Endodermal cell (in vitro differentiated cells): ENCODE measurements at regions not wholly inside any gene's neighbourhood (a gene's known extent, or its start where the extent isn't known, plus 50 kb on each side); places are given as distances from the start of the nearest gene placed in this dataset.

Source experiments
- DNase-seq: peaks from one replicate; pipeline ENCODE4 v3.0.0-alpha.2; 2017
- H3K27ac ChIP-seq: 2 replicates; pipeline ENCODE4 v1.5.1; 2013; ENCODE audit warnings: mild to moderate bottlenecking, low read depth, low read length, moderate library complexity
- H3K27me3 ChIP-seq: 2 replicates; pipeline ENCODE4 v1.6.1; 2013; ENCODE audit warnings: mild to moderate bottlenecking, low read length, moderate library complexity; ENCODE audit not compliant: insufficient read depth, control insufficient read depth, poor library complexity, severe bottlenecking
- H3K36me3 ChIP-seq: 2 replicates; pipeline ENCODE4 v1.7.0; 2013; ENCODE audit warnings: mild to moderate bottlenecking, low read length, moderate library complexity; ENCODE audit not compliant: control insufficient read depth, insufficient read depth
- H3K4me1 ChIP-seq: one replicate; pipeline ENCODE4 v1.7.0; 2013; ENCODE audit warnings: low read length; ENCODE audit not compliant: control insufficient read depth, insufficient read depth
- H3K4me3 ChIP-seq: 2 replicates; pipeline ENCODE4 v1.5.1; 2013; ENCODE audit warnings: mild to moderate bottlenecking, low read length, moderate library complexity
- H3K9ac ChIP-seq: 2 replicates; pipeline ENCODE4 v1.6.1; 2013; ENCODE audit warnings: mild to moderate bottlenecking, low read length, moderate library complexity; ENCODE audit not compliant: poor library complexity, severe bottlenecking; ENCODE audit errors: extremely low read depth
- H3K9me3 ChIP-seq: 2 replicates; pipeline ENCODE4 v1.6.1; 2013; ENCODE audit warnings: mild to moderate bottlenecking, low read length, moderate library complexity; ENCODE audit not compliant: control insufficient read depth
- H3K27ac Mint-ChIP-seq: 2 replicates; pipeline ENCODE4 v1.8.0; 2020; ENCODE audit warnings: mixed read lengths
- H3K27me3 Mint-ChIP-seq: 2 replicates; pipeline ENCODE4 v1.8.0; 2021; ENCODE audit warnings: mild to moderate bottlenecking, mixed read lengths; ENCODE audit not compliant: insufficient read depth
- H3K36me3 Mint-ChIP-seq: 2 replicates; pipeline ENCODE4 v1.8.0; 2020; ENCODE audit warnings: low read depth, mixed read lengths
- H3K4me1 Mint-ChIP-seq: 2 replicates; pipeline ENCODE4 v1.8.0; 2020; ENCODE audit warnings: mixed read lengths
- H3K4me3 Mint-ChIP-seq: 2 replicates; pipeline ENCODE4 v1.8.0; 2020; ENCODE audit warnings: mild to moderate bottlenecking, moderate library complexity, mixed read lengths
- H3K9me3 Mint-ChIP-seq: 2 replicates; pipeline ENCODE4 v1.8.0; 2020; ENCODE audit warnings: mild to moderate bottlenecking, mixed read lengths
- WGBS, 2 experiments: methylation state at CpG; one replicate each; pipeline versions ENCODE4 v1.1.5 to v1.1.7; 2013; ENCODE audit warnings: missing lambda C conversion rate in 2 of 2, mixed read lengths in 1 of 2; ENCODE audit not compliant: insufficient coverage in 1 of 2, insufficient read length in 1 of 2; 5-methylcytosine and 5-hydroxymethylcytosine counted together
- TF ChIP-seq, protein P1 (sequence below): fragments of 200-600 bp; sonication (generic); conservative IDR thresholded peaks from 2 replicates; pipeline ENCODE4 v1.5.0; 2021; ENCODE audit warnings: antibody characterized with exemption, mild to moderate bottlenecking

DNA sequence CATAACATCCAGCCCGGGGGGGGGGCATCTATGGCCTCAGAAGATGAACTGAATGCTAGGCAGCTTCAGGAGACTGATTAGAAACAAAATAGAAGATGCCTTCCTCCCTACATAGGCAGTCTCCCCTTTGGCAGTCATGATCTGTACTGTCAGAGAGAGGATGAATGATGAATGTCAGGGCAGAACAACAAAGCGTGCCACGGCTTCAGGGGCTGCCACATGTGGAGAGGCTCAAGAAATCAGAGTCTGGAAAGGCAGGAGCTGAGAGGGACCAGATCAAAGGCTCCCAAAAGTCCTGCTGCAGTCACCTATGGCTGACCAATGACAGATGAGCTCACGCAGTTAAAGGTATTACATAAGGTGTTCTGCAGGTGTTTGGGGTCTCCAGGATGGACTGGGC, 180.4 kb downstream of the UACA start:
- Mint-ChIP-seq H3K4me3 (no peak overlapping the region), H3K9me3 (peaks cover 12% of the 10 kb centered on the region), H3K27me3 (peaks cover 28% of the 10 kb centered on the region), H3K27ac (no peak overlapping the region), H3K4me1 (peaks cover 1% of the 10 kb centered on the region), H3K36me3 (no peaks in the 10 kb centered on the region)
- H3K9ac ChIP-seq, result no peak overlapping the region
- TF ChIP-seq, protein P1, sequence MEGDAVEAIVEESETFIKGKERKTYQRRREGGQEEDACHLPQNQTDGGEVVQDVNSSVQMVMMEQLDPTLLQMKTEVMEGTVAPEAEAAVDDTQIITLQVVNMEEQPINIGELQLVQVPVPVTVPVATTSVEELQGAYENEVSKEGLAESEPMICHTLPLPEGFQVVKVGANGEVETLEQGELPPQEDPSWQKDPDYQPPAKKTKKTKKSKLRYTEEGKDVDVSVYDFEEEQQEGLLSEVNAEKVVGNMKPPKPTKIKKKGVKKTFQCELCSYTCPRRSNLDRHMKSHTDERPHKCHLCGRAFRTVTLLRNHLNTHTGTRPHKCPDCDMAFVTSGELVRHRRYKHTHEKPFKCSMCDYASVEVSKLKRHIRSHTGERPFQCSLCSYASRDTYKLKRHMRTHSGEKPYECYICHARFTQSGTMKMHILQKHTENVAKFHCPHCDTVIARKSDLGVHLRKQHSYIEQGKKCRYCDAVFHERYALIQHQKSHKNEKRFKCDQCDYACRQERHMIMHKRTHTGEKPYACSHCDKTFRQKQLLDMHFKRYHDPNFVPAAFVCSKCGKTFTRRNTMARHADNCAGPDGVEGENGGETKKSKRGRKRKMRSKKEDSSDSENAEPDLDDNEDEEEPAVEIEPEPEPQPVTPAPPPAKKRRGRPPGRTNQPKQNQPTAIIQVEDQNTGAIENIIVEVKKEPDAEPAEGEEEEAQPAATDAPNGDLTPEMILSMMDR, result no peak
- H3K36me3 ChIP-seq, result no peaks in the 10 kb centered on the region
- H3K4me3 ChIP-seq, result no peak overlapping the region
- peaks cover 10% of the 10 kb centered on the region for H3K27me3 ChIP-seq
- WGBS, 2 experiments, result 68 to 85% methylated on average over 3 to 4 of the region's 4 CpGs
- no peak overlapping the region for H3K27ac ChIP-seq
- H3K9me3 ChIP-seq, result peaks cover 4% of the 10 kb centered on the region
- no peak for DNase-seq
- H3K4me1 ChIP-seq, result peaks cover 6% of the 10 kb centered on the region

DNA sequence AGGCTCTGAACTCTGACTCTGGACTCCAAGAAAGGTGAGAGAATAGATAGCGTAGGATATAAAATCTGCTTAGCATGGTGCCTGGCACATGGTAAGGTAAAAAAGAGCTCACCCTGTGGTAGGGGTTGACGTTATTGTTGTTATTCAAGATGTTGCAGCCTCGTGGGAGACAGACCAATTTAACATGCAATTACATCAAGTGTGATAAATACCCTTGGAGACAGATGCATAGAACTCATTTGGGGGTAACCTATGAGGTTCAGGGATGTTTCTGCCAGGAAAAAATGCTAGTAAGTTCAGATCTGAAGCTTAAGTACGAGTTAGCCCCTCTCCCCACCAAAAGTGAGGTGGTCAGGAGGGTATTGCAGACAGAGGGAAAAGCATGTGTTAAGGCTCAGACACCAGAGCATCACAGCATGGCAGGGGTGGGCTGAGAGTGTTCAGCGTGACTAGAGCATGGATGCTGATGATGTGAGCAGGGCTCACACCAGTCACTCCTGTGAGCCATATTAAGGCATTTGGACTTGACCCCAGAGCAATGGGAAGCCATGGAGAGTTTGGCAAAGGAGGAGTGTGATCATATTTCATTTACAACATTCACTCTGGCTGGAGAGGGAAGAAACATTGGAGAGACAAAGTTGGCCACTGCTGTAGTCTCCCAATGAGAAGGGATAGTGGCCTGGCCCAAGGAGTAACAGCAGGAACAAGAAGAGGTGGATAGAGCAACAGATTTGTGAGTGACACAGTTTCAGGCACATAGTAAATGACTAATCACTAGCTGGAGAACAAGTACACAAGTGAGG, 181.0 kb downstream of the UACA start:
- H3K27me3 ChIP-seq, result peaks cover 10% of the 10 kb centered on the region
- peaks cover 6% of the 10 kb centered on the region for H3K4me1 ChIP-seq
- TF ChIP-seq, protein P1, result no peak
- H3K36me3 ChIP-seq, result no peaks in the 10 kb centered on the region
- Mint-ChIP-seq H3K27me3 (peaks cover 22% of the 10 kb centered on the region), H3K36me3 (no peaks in the 10 kb centered on the region), H3K4me1 (peaks cover 1% of the 10 kb centered on the region), H3K4me3 (no peak overlapping the region), H3K9me3 (peaks cover 7% of the 10 kb centered on the region), H3K27ac (no peak overlapping the region)
- no peak overlapping the region for H3K4me3 ChIP-seq
- H3K27ac ChIP-seq, result no peak overlapping the region
- WGBS, 2 experiments, result 85 to 86% methylated on average over 5 of the region's 5 CpGs
- peak; percentile 35 for DNase-seq
- peaks cover 4% of the 10 kb centered on the region for H3K9me3 ChIP-seq
- H3K9ac ChIP-seq, result no peak overlapping the region

DNA sequence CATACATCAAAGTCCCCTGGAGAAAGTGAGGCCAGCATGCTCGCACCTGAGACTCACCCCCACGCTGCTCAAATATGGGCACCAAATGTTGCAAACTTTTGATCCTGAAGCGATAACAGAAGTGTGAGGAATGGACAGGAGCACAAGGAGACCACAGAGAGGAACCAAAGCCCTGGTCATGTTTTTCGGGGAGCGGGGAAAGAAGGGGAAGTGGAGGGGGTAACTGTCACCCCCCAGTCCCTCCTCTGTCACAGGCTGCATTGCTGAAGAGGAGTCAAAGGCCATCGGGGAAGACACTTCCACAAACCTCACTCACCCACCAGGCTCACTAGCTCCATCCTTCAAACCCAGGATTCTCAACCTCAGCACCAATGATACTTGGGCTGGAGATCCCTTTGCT, 182.4 kb downstream of the UACA start:
- Mint-ChIP-seq H3K4me3 (no peak overlapping the region), H3K36me3 (no peaks in the 10 kb centered on the region), H3K9me3 (no peaks in the 10 kb centered on the region), H3K4me1 (peaks cover 1% of the 10 kb centered on the region), H3K27ac (no peak overlapping the region), H3K27me3 (peaks cover 14% of the 10 kb centered on the region)
- Histone ChIP-seq H3K4me1 (peaks cover 6% of the 10 kb centered on the region), H3K27me3 (peaks cover 10% of the 10 kb centered on the region), H3K27ac (no peak overlapping the region), H3K9ac (no peak overlapping the region), H3K36me3 (no peaks in the 10 kb centered on the region), H3K4me3 (no peak overlapping the region), H3K9me3 (peaks cover 2% of the 10 kb centered on the region)
- peak; percentile 34 for DNase-seq
- WGBS, 2 experiments, result 93 to 100% methylated on average over 5 to 6 of the region's 6 CpGs
- TF ChIP-seq, protein P1, result no peak
